GM19324 (cell line): ENCODE measurements at regions not wholly inside any gene's neighbourhood (a gene's known extent, or its start where the extent isn't known, plus 50 kb on each side); places are given as distances from the start of the nearest gene placed in this dataset.

Source experiments
- ATAC-seq: cut with Tn5 transposase; IDR thresholded peaks from one replicate; pipeline ENCODE4 v1.9.1; 2021; ENCODE audit warnings: mild to moderate bottlenecking, moderate library complexity; ENCODE audit not compliant: unreplicated experiment, low FRiP score

- ATAC-seq, result no peak
Measured at GRCh38 chrX:20637351-20637750, 370.6 kb upstream of the RPS6KA3 start.

GRCh38 chrX:20633451-20633850, 366.7 kb upstream of the RPS6KA3 start:
- ATAC-seq, result no peak

- no peak for ATAC-seq
Measured at GRCh38 chrX:20623448-20623847, 356.7 kb upstream of the RPS6KA3 start.

- no peak for ATAC-seq
Measured at GRCh38 chrX:20620306-20620705, 353.6 kb upstream of the RPS6KA3 start.

- no peak for ATAC-seq
Measured at GRCh38 chrX:20609916-20610415, 343.3 kb upstream of the RPS6KA3 start.

- no peak for ATAC-seq
Measured at GRCh38 chrX:20606831-20607230, 340.1 kb upstream of the RPS6KA3 start.

GRCh38 chrX:20596856-20597255, 330.1 kb upstream of the RPS6KA3 start:
- ATAC-seq, result no peak

GRCh38 chrX:20595928-20596575, 329.3 kb upstream of the RPS6KA3 start:
- ATAC-seq, result no peak

GRCh38 chrX:20594985-20595384, 328.3 kb upstream of the RPS6KA3 start:
- no peak for ATAC-seq

- no peak for ATAC-seq
Measured at GRCh38 chrX:20593836-20594235, 327.1 kb upstream of the RPS6KA3 start.

GRCh38 chrX:20593402-20593801, 326.7 kb upstream of the RPS6KA3 start:
- ATAC-seq, result no peak

- no peak for ATAC-seq
Measured at GRCh38 chrX:20591246-20591645, 324.5 kb upstream of the RPS6KA3 start.

GRCh38 chrX:20585782-20586181, 319.1 kb upstream of the RPS6KA3 start:
- ATAC-seq, result no peak

GRCh38 chrX:20571611-20572010, 304.9 kb upstream of the RPS6KA3 start:
- ATAC-seq, result no peak

GRCh38 chrX:20567108-20567507, 300.4 kb upstream of the RPS6KA3 start:
- ATAC-seq, result no peak

- ATAC-seq, result no peak
Measured at GRCh38 chrX:20547611-20548051, 280.9 kb upstream of the RPS6KA3 start.

- ATAC-seq, result no peak
Measured at GRCh38 chrX:20545538-20545937, 278.8 kb upstream of the RPS6KA3 start.

GRCh38 chrX:20542072-20542471, 275.4 kb upstream of the RPS6KA3 start:
- ATAC-seq, result no peak

- no peak for ATAC-seq
Measured at GRCh38 chrX:20538974-20539373, 272.3 kb upstream of the RPS6KA3 start.

GRCh38 chrX:20531667-20532066, 265.0 kb upstream of the RPS6KA3 start:
- ATAC-seq, result no peak

- ATAC-seq, result no peak
Measured at GRCh38 chrX:20530406-20530921, 263.8 kb upstream of the RPS6KA3 start.

- no peak for ATAC-seq
Measured at GRCh38 chrX:20529711-20530110, 263.0 kb upstream of the RPS6KA3 start.
